Panc1 (cell line): ENCODE measurements at regions not wholly inside any gene's neighbourhood (a gene's known extent, or its start where the extent isn't known, plus 50 kb on each side); places are given as distances from the start of the nearest gene placed in this dataset.

Experiments
- CTCF ChIP-seq: fragments of 450-650 bp; IDR thresholded peaks from 2 replicates; pipeline ENCODE4 v1.5.1; 2017; ENCODE audit warnings: mild to moderate bottlenecking
- POLR2AphosphoS5 ChIP-seq: IDR thresholded peaks from 2 replicates; pipeline ENCODE4 v1.6.1; 2012; ENCODE audit warnings: mild to moderate bottlenecking, low read depth, low read length, moderate library complexity
- REST ChIP-seq, 2 experiments: IDR thresholded peaks; 2 replicates each; pipeline ENCODE4 v1.6.1; 2011 to 2012; ENCODE audit warnings: low read depth in 2 of 2, control low read depth in 1 of 2, low read length in 1 of 2, mild to moderate bottlenecking in 1 of 2, moderate library complexity in 1 of 2; ENCODE audit not compliant: insufficient read depth in 1 of 2
- SIN3A ChIP-seq: IDR thresholded peaks from 2 replicates; pipeline ENCODE4 v1.6.1; 2012; ENCODE audit warnings: low read depth, mild to moderate bottlenecking, low read length, moderate library complexity, borderline replicate concordance; ENCODE audit not compliant: insufficient read depth

- TF ChIP-seq REST (IDR thresholded peaks at IDR 0.05; ENCODE audit: insufficient read depth in 1 of 2, low read depth in 2 of 2, low read length in 1 of 2) (no peak), POLR2AphosphoS5 (no peak), CTCF (no peak), SIN3A (no peak)
Measured at GRCh38 chrX:40167233-40167849, 69.6 kb upstream of the BCOR start.
